Activated CD4-positive, alpha-beta T cell treated with anti-CD3 and anti-CD28 coated beads, Interleukin-2, amount 10 ng/mL, durations not matched to agents 24 days and 14 days (primary cell): ENCODE measurements at regions not wholly inside any gene's neighbourhood (a gene's known extent, or its start where the extent isn't known, plus 50 kb on each side); places are given as distances from the start of the nearest gene placed in this dataset.

Source experiments
- DNase-seq: peaks from one replicate; pipeline ENCODE4 v3.0.0; 2022
- H3K27ac Mint-ChIP-seq: one replicate; pipeline ENCODE4 v1.8.0; 2022; ENCODE audit warnings: mild to moderate bottlenecking, mixed read lengths
- H3K27me3 Mint-ChIP-seq: one replicate; pipeline ENCODE4 v1.8.0; 2022; ENCODE audit warnings: mixed read lengths
- H3K36me3 Mint-ChIP-seq: one replicate; pipeline ENCODE4 v1.8.0; 2022; ENCODE audit warnings: low read depth, mild to moderate bottlenecking, mixed read lengths
- H3K4me1 Mint-ChIP-seq: one replicate; pipeline ENCODE4 v1.8.0; 2021; ENCODE audit warnings: mixed read lengths
- H3K4me3 Mint-ChIP-seq: one replicate; pipeline ENCODE4 v1.8.0; 2022; ENCODE audit warnings: mild to moderate bottlenecking, moderate library complexity, mixed read lengths
- H3K9me3 Mint-ChIP-seq: one replicate; pipeline ENCODE4 v1.8.0; 2021; ENCODE audit warnings: mixed read lengths
- intact Hi-C: fragments of 100-400 bp; cut with micrococcal nuclease; formaldehyde crosslinking; loops from one replicate; pipeline ENCODE4 v1.15.1; 2023

GRCh38 chr1:14318830-14319229 lies 279.7 kb upstream of the KAZN start:
- no peaks in the 10 kb centered on the region for H3K36me3 Mint-ChIP-seq
- no peak for DNase-seq
- peaks cover 13% of the 10 kb centered on the region for H3K9me3 Mint-ChIP-seq
- no peak overlapping the region for H3K4me3 Mint-ChIP-seq
- H3K27me3 Mint-ChIP-seq, result peaks cover 5% of the 10 kb centered on the region
- no peak overlapping the region for H3K27ac Mint-ChIP-seq
- H3K4me1 Mint-ChIP-seq, result no peaks in the 10 kb centered on the region
- intact Hi-C loops, result no loop called here

GRCh38 chr1:14320518-14320917 lies 278.0 kb upstream of the KAZN start:
- no peak overlapping the region for H3K4me3 Mint-ChIP-seq
- peaks cover 5% of the 10 kb centered on the region for H3K27me3 Mint-ChIP-seq
- no peaks in the 10 kb centered on the region for H3K4me1 Mint-ChIP-seq
- H3K36me3 Mint-ChIP-seq, result no peaks in the 10 kb centered on the region
- DNase-seq, result no peak
- intact Hi-C loops, result no loop called here
- H3K27ac Mint-ChIP-seq, result peak overlapping the region; percentile 5
- H3K9me3 Mint-ChIP-seq, result peaks cover 15% of the 10 kb centered on the region

- Mint-ChIP-seq H3K4me3 (no peak overlapping the region), H3K9me3 (peaks cover 15% of the 10 kb centered on the region), H3K36me3 (no peaks in the 10 kb centered on the region), H3K4me1 (no peaks in the 10 kb centered on the region), H3K27me3 (peaks cover 5% of the 10 kb centered on the region), H3K27ac (no peak overlapping the region)
- DNase-seq, result no peak
- intact Hi-C loops, result no loop called here
Measured at GRCh38 chr1:14320986-14321385, 277.5 kb upstream of the KAZN start.

GRCh38 chr1:14321422-14321821 lies 277.1 kb upstream of the KAZN start:
- Mint-ChIP-seq H3K27ac (no peak overlapping the region), H3K36me3 (no peaks in the 10 kb centered on the region), H3K27me3 (peaks cover 5% of the 10 kb centered on the region), H3K4me1 (no peaks in the 10 kb centered on the region), H3K9me3 (peaks cover 17% of the 10 kb centered on the region), H3K4me3 (no peak overlapping the region)
- intact Hi-C loops, result no loop called here
- no peak for DNase-seq

GRCh38 chr1:14323568-14324247 lies 274.8 kb upstream of the KAZN start:
- Mint-ChIP-seq H3K27me3 (no peaks in the 10 kb centered on the region), H3K36me3 (no peaks in the 10 kb centered on the region), H3K4me3 (no peak overlapping the region), H3K27ac (no peak overlapping the region), H3K9me3 (peaks cover 19% of the 10 kb centered on the region), H3K4me1 (no peaks in the 10 kb centered on the region)
- no peak for DNase-seq
- intact Hi-C loops, result no loop called here

- Mint-ChIP-seq H3K4me3 (no peak overlapping the region), H3K36me3 (no peaks in the 10 kb centered on the region), H3K27ac (no peak overlapping the region), H3K27me3 (no peaks in the 10 kb centered on the region), H3K9me3 (peaks cover 19% of the 10 kb centered on the region), H3K4me1 (no peaks in the 10 kb centered on the region)
- intact Hi-C loops, result no loop called here
- no peak for DNase-seq
Measured at GRCh38 chr1:14324248-14324630, 274.2 kb upstream of the KAZN start.

- H3K9me3 Mint-ChIP-seq, result peaks cover 19% of the 10 kb centered on the region
- no peak for DNase-seq
- H3K4me3 Mint-ChIP-seq, result no peak overlapping the region
- no peaks in the 10 kb centered on the region for H3K27me3 Mint-ChIP-seq
- intact Hi-C loops, result no loop called here
- H3K27ac Mint-ChIP-seq, result no peak overlapping the region
- no peaks in the 10 kb centered on the region for H3K36me3 Mint-ChIP-seq
- no peaks in the 10 kb centered on the region for H3K4me1 Mint-ChIP-seq
Measured at GRCh38 chr1:14326857-14327256, 271.6 kb upstream of the KAZN start.

- intact Hi-C loops, result no loop called here
- no peak overlapping the region for H3K27ac Mint-ChIP-seq
Measured at GRCh38 chr1:14328685-14329084, 269.8 kb upstream of the KAZN start.

GRCh38 chr1:14332158-14332557 lies 266.3 kb upstream of the KAZN start:
- H3K36me3 Mint-ChIP-seq, result no peaks in the 10 kb centered on the region
- intact Hi-C loops, result no loop called here
- no peaks in the 10 kb centered on the region for H3K27me3 Mint-ChIP-seq
- no peak for DNase-seq
- H3K27ac Mint-ChIP-seq, result no peak overlapping the region
- H3K4me1 Mint-ChIP-seq, result peaks cover 14% of the 10 kb centered on the region
- H3K4me3 Mint-ChIP-seq, result no peak overlapping the region
- H3K9me3 Mint-ChIP-seq, result peaks cover 9% of the 10 kb centered on the region

More at GRCh38 chr1:14328685-14329084, 269.8 kb upstream of the KAZN start:
- Mint-ChIP-seq H3K9me3 (peaks cover 12% of the 10 kb centered on the region), H3K4me3 (no peak overlapping the region), H3K36me3 (no peaks in the 10 kb centered on the region), H3K27me3 (no peaks in the 10 kb centered on the region), H3K4me1 (peaks cover 9% of the 10 kb centered on the region)
- DNase-seq, result no peak

GRCh38 chr1:14334336-14335176 lies 263.9 kb upstream of the KAZN start:
- Mint-ChIP-seq H3K9me3 (peaks cover 9% of the 10 kb centered on the region), H3K27ac (no peak overlapping the region), H3K36me3 (no peaks in the 10 kb centered on the region), H3K27me3 (no peaks in the 10 kb centered on the region), H3K4me1 (peaks cover 14% of the 10 kb centered on the region), H3K4me3 (no peak overlapping the region)
- intact Hi-C loops, result no loop called here
- no peak for DNase-seq

GRCh38 chr1:14338509-14338908 lies 260.0 kb upstream of the KAZN start:
- H3K27ac Mint-ChIP-seq, result no peak overlapping the region
- no peak for DNase-seq
- H3K27me3 Mint-ChIP-seq, result no peaks in the 10 kb centered on the region
- no peak overlapping the region for H3K4me3 Mint-ChIP-seq
- H3K9me3 Mint-ChIP-seq, result peaks cover 6% of the 10 kb centered on the region
- H3K36me3 Mint-ChIP-seq, result no peaks in the 10 kb centered on the region
- H3K4me1 Mint-ChIP-seq, result peaks cover 6% of the 10 kb centered on the region
- intact Hi-C loops, result no loop called here

GRCh38 chr1:14339288-14339687 lies 259.2 kb upstream of the KAZN start:
- H3K4me1 Mint-ChIP-seq, result peaks cover 4% of the 10 kb centered on the region
- H3K36me3 Mint-ChIP-seq, result no peaks in the 10 kb centered on the region
- intact Hi-C loops, result no loop called here
- no peak overlapping the region for H3K4me3 Mint-ChIP-seq
- no peak for DNase-seq
- no peaks in the 10 kb centered on the region for H3K27me3 Mint-ChIP-seq
- H3K9me3 Mint-ChIP-seq, result peaks cover 3% of the 10 kb centered on the region
- no peak overlapping the region for H3K27ac Mint-ChIP-seq

GRCh38 chr1:14340002-14340785 lies 258.3 kb upstream of the KAZN start:
- H3K27ac Mint-ChIP-seq, result no peak overlapping the region
- no peak overlapping the region for H3K4me3 Mint-ChIP-seq
- peaks cover 2% of the 10 kb centered on the region for H3K4me1 Mint-ChIP-seq
- H3K36me3 Mint-ChIP-seq, result no peaks in the 10 kb centered on the region
- H3K9me3 Mint-ChIP-seq, result peaks cover 3% of the 10 kb centered on the region
- intact Hi-C loops, result no loop called here
- no peak for DNase-seq
- H3K27me3 Mint-ChIP-seq, result no peaks in the 10 kb centered on the region

- no peaks in the 10 kb centered on the region for H3K4me1 Mint-ChIP-seq
- intact Hi-C loops, result no loop called here
- no peaks in the 10 kb centered on the region for H3K36me3 Mint-ChIP-seq
Measured at GRCh38 chr1:14341147-14341546, 257.3 kb upstream of the KAZN start.

More at GRCh38 chr1:14341147-14341546, 257.3 kb upstream of the KAZN start:
- H3K27me3 Mint-ChIP-seq, result no peaks in the 10 kb centered on the region
- H3K9me3 Mint-ChIP-seq, result no peaks in the 10 kb centered on the region
- H3K4me3 Mint-ChIP-seq, result no peak overlapping the region
- DNase-seq, result no peak
- H3K27ac Mint-ChIP-seq, result no peak overlapping the region
